Mammary epithelial cell (primary cell): ENCODE measurements at regions not wholly inside any gene's neighbourhood (a gene's known extent, or its start where the extent isn't known, plus 50 kb on each side); places are given as distances from the start of the nearest gene placed in this dataset.

Experiments used
- EZH2 ChIP-seq: IDR thresholded peaks from 2 replicates; pipeline ENCODE4 v1.6.1; 2012; ENCODE audit warnings: low read length, inconsistent platforms, borderline replicate concordance
- TF ChIP-seq, protein P1 (sequence below), 2 donors: IDR thresholded peaks in 1 of 2; conservative IDR thresholded peaks in 1 of 2; 2 replicates each; pipeline ENCODE4 v1.5.1; 2011 to 2012; ENCODE audit warnings: inconsistent platforms in 2 of 2, low read length in 2 of 2, mild to moderate bottlenecking in 2 of 2, control low read depth in 1 of 2, low read depth in 1 of 2; ENCODE audit not compliant: insufficient read depth in 1 of 2; ENCODE audit errors: extremely low read depth in 1 of 2

DNA sequence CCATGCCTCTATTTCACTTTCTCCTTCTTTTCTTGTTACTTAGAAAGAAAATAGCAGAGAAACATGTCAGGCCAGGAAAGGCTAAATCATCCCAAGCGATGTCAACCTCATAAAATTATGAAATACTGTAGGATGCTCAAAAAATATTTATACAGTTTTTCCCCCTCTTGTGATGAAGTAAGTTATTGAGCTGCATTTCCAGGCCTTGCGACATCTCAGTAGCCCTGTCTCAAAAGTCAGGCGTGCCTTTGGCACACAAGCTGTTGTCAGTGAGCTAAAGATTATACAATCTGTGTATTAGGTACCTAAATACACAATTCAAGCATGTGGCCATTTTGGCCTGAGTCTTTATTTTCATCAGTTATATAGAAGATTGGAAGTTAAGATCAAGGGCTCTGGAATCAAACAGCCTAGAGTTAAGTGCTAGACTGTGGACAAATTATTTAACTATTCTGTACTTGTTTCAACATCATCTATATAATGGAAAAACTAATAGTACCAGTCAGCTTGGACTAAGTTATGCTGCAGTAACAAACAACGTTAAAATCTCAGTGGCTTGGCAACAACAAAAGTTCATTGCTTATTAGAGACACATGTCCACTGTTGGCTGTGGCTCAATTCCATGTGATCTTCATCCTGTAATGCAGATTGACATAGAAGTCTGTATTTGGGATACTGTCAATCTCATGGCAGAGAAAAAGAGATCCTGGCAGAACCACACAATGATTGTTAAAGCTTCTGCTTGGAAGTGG lies 406.4 kb upstream of the PROK2 start:
- TF ChIP-seq, protein P1, sequence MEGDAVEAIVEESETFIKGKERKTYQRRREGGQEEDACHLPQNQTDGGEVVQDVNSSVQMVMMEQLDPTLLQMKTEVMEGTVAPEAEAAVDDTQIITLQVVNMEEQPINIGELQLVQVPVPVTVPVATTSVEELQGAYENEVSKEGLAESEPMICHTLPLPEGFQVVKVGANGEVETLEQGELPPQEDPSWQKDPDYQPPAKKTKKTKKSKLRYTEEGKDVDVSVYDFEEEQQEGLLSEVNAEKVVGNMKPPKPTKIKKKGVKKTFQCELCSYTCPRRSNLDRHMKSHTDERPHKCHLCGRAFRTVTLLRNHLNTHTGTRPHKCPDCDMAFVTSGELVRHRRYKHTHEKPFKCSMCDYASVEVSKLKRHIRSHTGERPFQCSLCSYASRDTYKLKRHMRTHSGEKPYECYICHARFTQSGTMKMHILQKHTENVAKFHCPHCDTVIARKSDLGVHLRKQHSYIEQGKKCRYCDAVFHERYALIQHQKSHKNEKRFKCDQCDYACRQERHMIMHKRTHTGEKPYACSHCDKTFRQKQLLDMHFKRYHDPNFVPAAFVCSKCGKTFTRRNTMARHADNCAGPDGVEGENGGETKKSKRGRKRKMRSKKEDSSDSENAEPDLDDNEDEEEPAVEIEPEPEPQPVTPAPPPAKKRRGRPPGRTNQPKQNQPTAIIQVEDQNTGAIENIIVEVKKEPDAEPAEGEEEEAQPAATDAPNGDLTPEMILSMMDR (conservative IDR thresholded peaks at IDR 0.05 in 1 of 2, IDR thresholded peaks at IDR 0.05 in 1 of 2; ENCODE audit: extremely low read depth in 1 of 2, insufficient read depth in 1 of 2, low read depth in 1 of 2, low read length in 2 of 2), result no peak
- TF ChIP-seq EZH2, result no peak
